ENCODE measurements at regions not wholly inside any gene's neighbourhood (a gene's known extent, or its start where the extent isn't known, plus 50 kb on each side); places are given as distances from the start of the nearest gene placed in this dataset.

DNA sequence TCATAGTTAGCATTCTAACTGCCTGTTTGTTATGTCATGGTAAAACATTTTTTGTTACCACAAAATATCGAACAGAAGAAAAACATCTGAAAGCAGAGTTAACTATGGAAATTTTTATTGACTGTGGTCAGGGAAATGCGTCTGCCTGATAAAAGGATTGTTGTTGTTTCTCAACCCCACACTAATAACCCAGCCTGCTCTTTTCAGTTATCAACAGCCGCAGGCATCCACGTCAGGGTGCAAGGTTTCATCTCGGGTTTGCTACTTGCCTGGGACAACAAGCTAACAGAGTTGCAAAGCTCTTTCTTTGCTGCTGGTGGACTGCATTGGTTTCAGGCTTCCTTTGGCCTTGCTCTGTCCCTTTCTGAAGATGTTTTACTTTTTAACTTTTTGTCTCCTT lies 969.2 kb downstream of the CDH18 start:
- no peak for DNase-seq (ENCODE audit: extremely low spot score)
- ChIA-PET CTCF (no interaction called here), POLR2A (no interaction called here)
- TF ChIP-seq, protein P1, sequence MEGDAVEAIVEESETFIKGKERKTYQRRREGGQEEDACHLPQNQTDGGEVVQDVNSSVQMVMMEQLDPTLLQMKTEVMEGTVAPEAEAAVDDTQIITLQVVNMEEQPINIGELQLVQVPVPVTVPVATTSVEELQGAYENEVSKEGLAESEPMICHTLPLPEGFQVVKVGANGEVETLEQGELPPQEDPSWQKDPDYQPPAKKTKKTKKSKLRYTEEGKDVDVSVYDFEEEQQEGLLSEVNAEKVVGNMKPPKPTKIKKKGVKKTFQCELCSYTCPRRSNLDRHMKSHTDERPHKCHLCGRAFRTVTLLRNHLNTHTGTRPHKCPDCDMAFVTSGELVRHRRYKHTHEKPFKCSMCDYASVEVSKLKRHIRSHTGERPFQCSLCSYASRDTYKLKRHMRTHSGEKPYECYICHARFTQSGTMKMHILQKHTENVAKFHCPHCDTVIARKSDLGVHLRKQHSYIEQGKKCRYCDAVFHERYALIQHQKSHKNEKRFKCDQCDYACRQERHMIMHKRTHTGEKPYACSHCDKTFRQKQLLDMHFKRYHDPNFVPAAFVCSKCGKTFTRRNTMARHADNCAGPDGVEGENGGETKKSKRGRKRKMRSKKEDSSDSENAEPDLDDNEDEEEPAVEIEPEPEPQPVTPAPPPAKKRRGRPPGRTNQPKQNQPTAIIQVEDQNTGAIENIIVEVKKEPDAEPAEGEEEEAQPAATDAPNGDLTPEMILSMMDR (IDR thresholded peaks at IDR 0.05; ENCODE audit: control extremely low read depth, extremely low read depth, low read depth, missing control alignments), result no peak

- ChIA-PET POLR2A (no interaction called here), CTCF (interaction anchor here (1.6 kb wide), 1 partner anchor 19 kb away, joined by 4 read pairs; no protein-coding TSS in a partner anchor)
- no peak for DNase-seq (ENCODE audit: extremely low spot score)
- TF ChIP-seq, protein P1 (IDR thresholded peaks at IDR 0.05; ENCODE audit: control extremely low read depth, extremely low read depth, low read depth, missing control alignments), result no peak
Measured at GRCh38 chr5:19031491-19031890, 956.5 kb downstream of the CDH18 start.

DNA sequence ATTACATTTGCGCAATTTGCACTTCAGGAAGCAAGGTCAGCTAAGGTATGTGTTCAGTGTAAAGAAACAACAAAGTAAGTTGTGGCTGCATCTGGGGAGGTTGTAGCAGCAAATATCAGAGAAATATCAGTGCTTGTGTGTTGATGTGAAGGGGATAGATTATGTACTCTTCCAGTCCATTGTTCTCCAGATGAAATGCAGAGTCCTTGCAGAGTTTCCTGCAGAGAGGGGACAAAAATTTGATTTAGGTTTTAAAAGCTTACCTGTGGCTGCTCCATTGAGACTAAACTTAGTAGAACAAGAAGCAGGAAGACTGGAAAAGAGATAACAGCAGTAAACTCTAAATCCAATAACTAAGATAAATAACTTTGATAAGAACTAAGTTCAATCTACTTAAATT lies 952.2 kb downstream of the CDH18 start:
- POLR2A ChIA-PET, result no interaction called here
- DNase-seq (ENCODE audit: extremely low spot score), result no peak
- CTCF ChIA-PET, result no interaction called here
- TF ChIP-seq, protein P1 (IDR thresholded peaks at IDR 0.05; ENCODE audit: control extremely low read depth, extremely low read depth, low read depth, missing control alignments), result no peak

GRCh38 chr5:19042106-19042505 lies 945.9 kb downstream of the CDH18 start:
- ChIA-PET CTCF (interaction anchor here (1.7 kb wide), 1 partner anchor 15 kb away, joined by 6 read pairs; no protein-coding TSS in a partner anchor), POLR2A (no interaction called here)
- no peak for DNase-seq (ENCODE audit: extremely low spot score)
- TF ChIP-seq, protein P1 (IDR thresholded peaks at IDR 0.05; ENCODE audit: control extremely low read depth, extremely low read depth, low read depth, missing control alignments), result no peak

- TF ChIP-seq, protein P1 (IDR thresholded peaks at IDR 0.05; ENCODE audit: control extremely low read depth, extremely low read depth, low read depth, missing control alignments), result no peak
- ChIA-PET CTCF (no interaction called here), POLR2A (no interaction called here)
- no peak for DNase-seq (ENCODE audit: extremely low spot score)
Measured at GRCh38 chr5:19044311-19044710, 943.7 kb downstream of the CDH18 start.

- TF ChIP-seq, protein P1 (IDR thresholded peaks at IDR 0.05; ENCODE audit: control extremely low read depth, extremely low read depth, low read depth, missing control alignments), result no peak
- ChIA-PET POLR2A (no interaction called here), CTCF (no interaction called here)
- no peak for DNase-seq (ENCODE audit: extremely low spot score)
Measured at GRCh38 chr5:19044931-19045695, 942.9 kb downstream of the CDH18 start.
